Jurkat, Clone E6-1 (cell line): ENCODE measurements at regions not wholly inside any gene's neighbourhood (a gene's known extent, or its start where the extent isn't known, plus 50 kb on each side); places are given as distances from the start of the nearest gene placed in this dataset.
A peak's percentile ranks its signal among the peaks of the same experiment; 100 is the strongest.

ENCODE experiments used
- DNase-seq: peaks from one replicate; pipeline ENCODE4 v3.0.0-alpha.2; 2011; ENCODE audit warnings: low read depth, low spot score
- H3K4me3 ChIP-seq: 2 replicates; pipeline ENCODE4 v1.5.1; 2011; ENCODE audit warnings: mild to moderate bottlenecking, low read length, control low read depth, moderate library complexity

GRCh38 chr14:65296876-65297275, 115.7 kb upstream of the FUT8 start:
- no peak for DNase-seq
- H3K4me3 ChIP-seq = no peak overlapping the region

- no peak overlapping the region for H3K4me3 ChIP-seq
- DNase-seq = no peak
Observed at GRCh38 chr14:65297744-65298143, 114.8 kb upstream of the FUT8 start.

- DNase-seq = peak; percentile 80
- H3K4me3 ChIP-seq = no peak overlapping the region
Observed at GRCh38 chr14:65299826-65300225, 112.7 kb upstream of the FUT8 start.

- DNase-seq = no peak
- no peak overlapping the region for H3K4me3 ChIP-seq
Observed at GRCh38 chr14:65301862-65302539, 110.5 kb upstream of the FUT8 start.

- H3K4me3 ChIP-seq = no peak overlapping the region
- DNase-seq = no peak
Observed at GRCh38 chr14:65302571-65303189, 109.8 kb upstream of the FUT8 start.

- H3K4me3 ChIP-seq = no peak overlapping the region
- no peak for DNase-seq
Observed at GRCh38 chr14:65303190-65303898, 109.2 kb upstream of the FUT8 start.

- DNase-seq = no peak
- H3K4me3 ChIP-seq = no peak overlapping the region
Observed at GRCh38 chr14:65303899-65304222, 108.7 kb upstream of the FUT8 start.

- H3K4me3 ChIP-seq = no peak overlapping the region
- no peak for DNase-seq
Observed at GRCh38 chr14:65304239-65304638, 108.3 kb upstream of the FUT8 start.

- DNase-seq = no peak
Observed at GRCh38 chr14:65304963-65305362, 107.6 kb upstream of the FUT8 start.

GRCh38 chr14:65308536-65308935, 104.0 kb upstream of the FUT8 start:
- no peak overlapping the region for H3K4me3 ChIP-seq
- DNase-seq = no peak

More at GRCh38 chr14:65304963-65305362, 107.6 kb upstream of the FUT8 start:
- no peak overlapping the region for H3K4me3 ChIP-seq

GRCh38 chr14:65310568-65310967, 102.0 kb upstream of the FUT8 start:
- DNase-seq = no peak
- H3K4me3 ChIP-seq = no peak overlapping the region

GRCh38 chr14:65312859-65313258, 99.7 kb upstream of the FUT8 start:
- no peak for DNase-seq
- no peak overlapping the region for H3K4me3 ChIP-seq

GRCh38 chr14:65318636-65319506, 93.7 kb upstream of the FUT8 start:
- no peak for DNase-seq
- H3K4me3 ChIP-seq = no peak overlapping the region

- no peak for DNase-seq
Observed at GRCh38 chr14:65320661-65321308, 91.7 kb upstream of the FUT8 start.

GRCh38 chr14:65321370-65321875, 91.1 kb upstream of the FUT8 start:
- no peak overlapping the region for H3K4me3 ChIP-seq
- no peak for DNase-seq

More at GRCh38 chr14:65320661-65321308, 91.7 kb upstream of the FUT8 start:
- H3K4me3 ChIP-seq = no peak overlapping the region

GRCh38 chr14:65329481-65329880, 83.0 kb upstream of the FUT8 start:
- no peak overlapping the region for H3K4me3 ChIP-seq
- DNase-seq = no peak

GRCh38 chr14:65329911-65330310, 82.6 kb upstream of the FUT8 start:
- no peak overlapping the region for H3K4me3 ChIP-seq
- DNase-seq = no peak

- no peak overlapping the region for H3K4me3 ChIP-seq
- no peak for DNase-seq
Observed at GRCh38 chr14:65330416-65330815, 82.1 kb upstream of the FUT8 start.

GRCh38 chr14:65331652-65332051, 80.9 kb upstream of the FUT8 start:
- no peak for DNase-seq
- H3K4me3 ChIP-seq = no peak overlapping the region
